HEK293T (cell line): ENCODE measurements at regions not wholly inside any gene's neighbourhood (a gene's known extent, or its start where the extent isn't known, plus 50 kb on each side); places are given as distances from the start of the nearest gene placed in this dataset.

ENCODE experiments used
- ARNT ChIP-seq: fragments of 450-650 bp; IDR thresholded peaks from 2 replicates; pipeline ENCODE4 v1.6.1; 2017; ENCODE audit warnings: mild to moderate bottlenecking
- BHLHE40 ChIP-seq: fragments of 450-650 bp; IDR thresholded peaks from 2 replicates; pipeline ENCODE4 v1.6.1; 2016; ENCODE audit warnings: mild to moderate bottlenecking, moderate library complexity, borderline replicate concordance
- CTBP1 ChIP-seq: fragments of 450-650 bp; IDR thresholded peaks from 2 replicates; pipeline ENCODE4 v1.6.1; 2016; ENCODE audit warnings: borderline replicate concordance
- FOXA1 ChIP-seq: fragments of 450-650 bp; IDR thresholded peaks from 2 replicates; pipeline ENCODE4 v1.6.1; 2016; ENCODE audit warnings: mild to moderate bottlenecking
- FOXM1 ChIP-seq: fragments of 450-650 bp; IDR thresholded peaks from 2 replicates; pipeline ENCODE4 v1.6.1; 2017; ENCODE audit warnings: mild to moderate bottlenecking, borderline replicate concordance
- HDGF ChIP-seq: fragments of 450-650 bp; IDR thresholded peaks from 2 replicates; pipeline ENCODE4 v1.6.1; 2017; ENCODE audit warnings: antibody characterized with exemption, borderline replicate concordance
- L3MBTL2 ChIP-seq: fragments of 450-650 bp; conservative IDR thresholded peaks from 2 replicates; pipeline ENCODE4 v1.6.1; 2016; ENCODE audit warnings: mild to moderate bottlenecking
- SP1 ChIP-seq: fragments of 450-650 bp; IDR thresholded peaks from 2 replicates; pipeline ENCODE4 v1.6.1; 2017
- SUZ12 ChIP-seq: fragments of 450-650 bp; IDR thresholded peaks from 2 replicates; pipeline ENCODE4 v1.6.1; 2016; ENCODE audit warnings: mild to moderate bottlenecking
- TARDBP ChIP-seq: fragments of 450-650 bp; IDR thresholded peaks from 2 replicates; pipeline ENCODE4 v1.6.1; 2016
- ZNF384 ChIP-seq: fragments of 450-650 bp; IDR thresholded peaks from 2 replicates; pipeline ENCODE4 v1.6.1; 2016
- TF ChIP-seq, protein P1 (sequence below): fragments of 450-650 bp; IDR thresholded peaks from 2 replicates; pipeline ENCODE4 v1.6.1; 2016

DNA sequence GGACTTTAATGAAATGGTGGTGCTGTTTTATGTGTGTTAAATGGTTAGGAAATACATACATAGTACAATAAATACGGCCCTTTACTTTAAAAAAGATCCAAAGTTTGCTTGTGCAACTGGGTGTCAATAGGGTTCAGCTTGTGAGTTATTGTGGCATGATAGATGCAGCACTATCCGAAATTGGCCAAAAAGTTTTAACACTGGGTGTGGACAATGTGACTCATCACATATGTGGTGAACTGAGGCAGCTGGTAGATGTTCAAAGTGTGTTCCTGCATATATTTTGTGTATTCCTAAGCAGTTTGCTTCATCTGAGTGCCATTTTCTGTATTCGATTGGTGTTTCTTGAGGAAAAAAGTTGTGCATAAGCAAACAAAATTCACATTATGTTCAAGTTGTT, 473.1 kb downstream of the KIF20B start:
- TF ChIP-seq BHLHE40 (no peak), SP1 (no peak), FOXM1 (no peak), FOXA1 (no peak), TARDBP (no peak), ZNF384 (no peak), L3MBTL2 (no peak), HDGF (no peak), SUZ12 (no peak), CTBP1 (no peak), ARNT (no peak)
- TF ChIP-seq, protein P1, sequence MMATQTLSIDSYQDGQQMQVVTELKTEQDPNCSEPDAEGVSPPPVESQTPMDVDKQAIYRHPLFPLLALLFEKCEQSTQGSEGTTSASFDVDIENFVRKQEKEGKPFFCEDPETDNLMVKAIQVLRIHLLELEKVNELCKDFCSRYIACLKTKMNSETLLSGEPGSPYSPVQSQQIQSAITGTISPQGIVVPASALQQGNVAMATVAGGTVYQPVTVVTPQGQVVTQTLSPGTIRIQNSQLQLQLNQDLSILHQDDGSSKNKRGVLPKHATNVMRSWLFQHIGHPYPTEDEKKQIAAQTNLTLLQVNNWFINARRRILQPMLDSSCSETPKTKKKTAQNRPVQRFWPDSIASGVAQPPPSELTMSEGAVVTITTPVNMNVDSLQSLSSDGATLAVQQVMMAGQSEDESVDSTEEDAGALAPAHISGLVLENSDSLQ = no peak
